ENCODE measurements at regions not wholly inside any gene's neighbourhood (a gene's known extent, or its start where the extent isn't known, plus 50 kb on each side); places are given as distances from the start of the nearest gene placed in this dataset.

DNA sequence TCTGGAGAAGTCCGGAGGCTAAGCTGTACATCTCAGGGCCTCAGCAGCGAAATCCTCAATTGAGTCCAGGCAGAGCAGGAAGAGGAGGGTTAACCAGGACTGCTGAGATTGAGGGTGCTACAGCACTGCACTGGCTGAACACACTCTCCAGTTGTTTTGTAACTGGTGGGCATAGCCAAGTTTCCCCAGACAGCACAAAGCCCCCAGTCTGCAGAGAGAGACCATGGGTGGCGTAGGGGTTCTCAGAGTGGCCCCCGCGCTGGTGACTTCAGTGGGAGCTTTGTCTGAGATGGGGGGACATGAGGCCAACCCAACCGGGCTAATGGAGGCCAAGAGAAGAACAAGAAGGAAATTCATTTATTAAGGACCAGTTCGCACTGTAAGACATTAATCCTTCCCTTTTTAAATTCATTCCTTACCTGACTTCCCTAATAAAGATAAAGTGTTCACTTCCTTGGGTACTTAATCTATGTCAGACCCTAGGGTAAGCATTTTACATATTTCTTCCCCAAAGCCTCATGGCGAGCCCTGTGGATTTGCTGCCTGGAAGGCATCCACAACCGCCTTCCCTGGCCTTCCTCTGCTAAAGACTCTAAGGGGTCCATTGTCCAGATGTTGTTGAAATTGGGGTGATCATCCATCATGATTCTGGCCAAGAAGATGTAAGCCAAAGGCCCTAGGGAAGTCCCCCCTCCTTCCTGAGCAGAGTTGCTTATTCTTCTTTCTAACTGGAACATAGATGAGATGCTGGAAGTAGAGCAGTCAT lies 121.4 kb upstream of the CHST15 start:
- TF ChIP-seq, protein P1, sequence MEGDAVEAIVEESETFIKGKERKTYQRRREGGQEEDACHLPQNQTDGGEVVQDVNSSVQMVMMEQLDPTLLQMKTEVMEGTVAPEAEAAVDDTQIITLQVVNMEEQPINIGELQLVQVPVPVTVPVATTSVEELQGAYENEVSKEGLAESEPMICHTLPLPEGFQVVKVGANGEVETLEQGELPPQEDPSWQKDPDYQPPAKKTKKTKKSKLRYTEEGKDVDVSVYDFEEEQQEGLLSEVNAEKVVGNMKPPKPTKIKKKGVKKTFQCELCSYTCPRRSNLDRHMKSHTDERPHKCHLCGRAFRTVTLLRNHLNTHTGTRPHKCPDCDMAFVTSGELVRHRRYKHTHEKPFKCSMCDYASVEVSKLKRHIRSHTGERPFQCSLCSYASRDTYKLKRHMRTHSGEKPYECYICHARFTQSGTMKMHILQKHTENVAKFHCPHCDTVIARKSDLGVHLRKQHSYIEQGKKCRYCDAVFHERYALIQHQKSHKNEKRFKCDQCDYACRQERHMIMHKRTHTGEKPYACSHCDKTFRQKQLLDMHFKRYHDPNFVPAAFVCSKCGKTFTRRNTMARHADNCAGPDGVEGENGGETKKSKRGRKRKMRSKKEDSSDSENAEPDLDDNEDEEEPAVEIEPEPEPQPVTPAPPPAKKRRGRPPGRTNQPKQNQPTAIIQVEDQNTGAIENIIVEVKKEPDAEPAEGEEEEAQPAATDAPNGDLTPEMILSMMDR (IDR thresholded peaks at IDR 0.05), result no peak

DNA sequence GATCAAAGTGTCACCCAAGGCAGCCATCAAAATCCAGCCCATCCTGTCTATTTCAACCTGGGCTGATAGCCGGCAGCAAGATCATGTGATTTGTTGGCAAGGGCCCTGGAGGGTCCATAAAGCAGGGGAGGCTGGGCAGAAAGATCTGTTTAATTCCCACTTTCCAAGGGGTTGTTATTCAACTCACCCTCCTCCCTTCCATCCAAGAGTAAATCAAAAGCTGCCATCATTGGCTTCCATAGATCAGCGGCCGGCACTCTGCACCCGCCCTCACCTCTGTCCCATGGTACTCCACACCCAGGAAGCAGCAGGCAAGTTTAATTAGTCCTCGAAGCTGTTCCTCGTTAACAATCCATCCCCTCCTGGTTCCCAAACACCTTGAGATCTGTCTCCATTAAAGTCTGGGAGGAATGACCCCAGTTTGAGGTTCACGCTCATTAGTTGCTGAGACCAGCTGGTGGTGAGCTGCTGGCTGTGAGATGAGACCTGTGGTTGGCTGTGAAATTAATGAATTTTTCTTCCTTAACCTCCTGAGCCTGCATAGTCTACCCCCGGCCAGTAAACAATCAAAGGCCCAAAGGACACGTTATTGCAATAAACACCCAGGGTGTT lies 120.6 kb upstream of the CHST15 start:
- TF ChIP-seq, protein P1 (IDR thresholded peaks at IDR 0.05), result no peak

DNA sequence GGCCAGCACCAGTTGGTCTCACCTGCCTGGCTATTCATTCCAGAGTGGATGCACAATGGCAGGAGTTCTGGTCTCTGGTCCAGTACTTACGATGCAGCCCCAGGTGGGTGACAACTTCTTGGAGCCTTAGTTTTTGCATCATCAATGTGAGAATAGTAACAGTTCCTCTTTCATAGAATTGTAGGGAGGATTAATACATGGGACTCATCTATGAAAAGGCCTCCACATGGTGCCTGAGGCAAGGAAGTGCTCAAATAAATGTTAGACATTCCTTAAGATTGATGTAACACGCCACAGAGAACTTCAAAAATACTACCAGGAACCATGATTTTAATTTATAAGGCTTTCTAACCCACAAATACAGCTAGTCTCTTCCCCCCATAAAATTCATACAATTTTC lies 120.1 kb upstream of the CHST15 start:
- TF ChIP-seq, protein P1 (IDR thresholded peaks at IDR 0.05), result no peak

DNA sequence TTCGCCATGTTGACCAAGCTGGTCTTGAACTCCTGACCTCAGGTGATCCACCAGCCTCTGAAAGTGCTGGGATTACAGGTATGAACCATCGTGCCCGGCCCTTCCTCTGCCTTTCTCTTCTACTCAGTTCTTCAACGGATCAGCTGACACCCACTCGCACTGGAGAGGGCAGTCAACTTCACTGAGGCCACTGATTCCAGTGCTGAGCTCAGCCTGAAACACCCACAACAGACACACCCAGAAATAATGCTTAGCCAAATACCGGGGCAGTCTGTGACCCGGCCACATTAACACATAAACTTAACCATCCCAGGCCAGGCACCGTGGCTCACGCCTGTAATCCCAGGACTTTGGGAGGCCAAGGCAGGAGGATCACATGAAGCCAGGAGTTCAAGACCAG lies 119.3 kb upstream of the CHST15 start:
- TF ChIP-seq, protein P1 (IDR thresholded peaks at IDR 0.05), result no peak

DNA sequence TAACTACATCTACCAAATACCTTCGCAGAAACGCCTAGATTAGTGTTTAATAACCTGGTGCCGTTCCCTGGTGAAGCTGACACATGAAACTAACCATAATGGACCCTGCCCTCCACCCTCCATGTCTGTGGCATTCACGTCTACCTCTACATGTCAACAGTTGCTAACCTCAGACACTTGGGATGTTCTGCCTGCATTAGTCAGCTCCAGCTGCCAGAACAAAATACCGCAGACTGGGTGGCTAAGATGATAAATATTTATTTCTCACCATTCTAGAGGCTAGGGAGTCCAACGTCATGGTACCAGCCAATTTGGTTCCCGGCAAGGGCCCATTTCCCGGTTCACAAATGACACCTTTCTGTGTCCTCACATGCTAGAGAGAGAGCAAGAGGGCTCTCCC lies 118.5 kb upstream of the CHST15 start:
- TF ChIP-seq, protein P1 (IDR thresholded peaks at IDR 0.05), result no peak

DNA sequence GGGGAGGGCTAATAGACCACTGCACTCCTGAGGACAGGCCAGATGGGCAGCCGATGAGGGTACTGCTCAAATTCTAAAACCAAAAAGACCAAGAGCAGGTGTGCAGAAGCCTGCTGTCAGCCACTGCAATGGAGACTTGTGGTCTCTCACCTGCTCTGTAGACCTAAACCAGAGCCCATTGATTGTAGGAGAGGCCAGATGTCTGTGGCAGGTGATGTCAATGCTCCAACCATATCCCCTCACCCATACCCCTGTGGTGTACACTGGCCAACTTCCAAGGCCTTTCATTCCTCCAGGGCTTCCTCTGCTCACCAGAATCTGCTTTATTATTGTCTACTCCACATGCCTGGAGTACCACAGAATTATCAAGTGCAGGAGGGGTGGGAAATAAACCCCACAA lies 116.9 kb upstream of the CHST15 start:
- TF ChIP-seq, protein P1 (IDR thresholded peaks at IDR 0.05), result no peak

DNA sequence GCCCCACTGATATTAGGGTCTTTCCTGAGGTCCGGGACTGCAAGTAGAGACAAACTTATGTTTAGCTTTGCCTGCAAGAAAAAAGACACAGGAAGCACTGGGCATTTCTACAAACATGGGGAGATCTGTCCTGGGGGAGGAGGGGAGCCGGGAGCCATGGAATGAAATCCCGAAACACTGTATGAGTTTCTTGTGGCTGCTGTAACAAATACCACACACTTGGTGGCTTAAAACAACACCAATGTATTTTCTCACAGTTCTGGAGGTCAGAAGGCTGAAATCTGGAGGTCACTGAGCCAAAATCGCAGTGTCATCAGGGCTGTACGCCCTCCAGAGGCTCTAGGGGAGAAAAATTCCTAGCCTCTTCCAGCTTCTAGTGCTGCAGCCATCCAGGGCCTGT lies 114.0 kb upstream of the CHST15 start:
- TF ChIP-seq, protein P1 (IDR thresholded peaks at IDR 0.05), result no peak
